ENCODE measurements at regions not wholly inside any gene's neighbourhood (a gene's known extent, or its start where the extent isn't known, plus 50 kb on each side); places are given as distances from the start of the nearest gene placed in this dataset.

DNA sequence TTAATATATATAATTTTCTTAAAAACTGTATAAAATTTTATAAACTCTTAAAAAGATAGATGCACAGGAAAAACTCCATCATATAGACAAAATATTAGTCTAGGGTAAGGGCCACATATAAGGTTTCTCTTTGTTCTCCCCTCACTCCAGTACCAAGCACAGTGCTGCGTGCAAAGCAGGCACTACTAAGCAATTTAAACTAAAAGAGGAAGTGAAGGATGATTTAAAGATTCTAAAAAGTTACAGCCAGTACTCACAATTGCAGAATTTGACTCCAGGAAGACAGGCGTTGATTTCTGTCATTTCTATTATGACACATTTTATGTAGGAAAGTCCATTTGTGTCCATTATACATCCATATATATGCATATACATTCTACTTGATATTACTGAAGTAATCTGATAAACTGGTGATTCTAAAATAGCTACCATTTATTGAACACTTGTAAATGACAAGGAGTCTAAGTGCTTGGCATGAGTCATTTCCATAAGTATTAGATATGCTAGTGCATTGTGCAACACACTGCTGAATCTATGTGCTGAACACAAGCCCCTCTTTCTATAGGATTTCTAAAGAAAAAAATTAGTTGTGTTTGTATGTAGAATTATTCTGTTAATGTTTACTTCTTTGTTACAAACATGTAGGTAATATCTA is 785.5 kb upstream of the ARRDC4 start:
- no peak for DNase-seq (ENCODE audit: low spot score)

DNA sequence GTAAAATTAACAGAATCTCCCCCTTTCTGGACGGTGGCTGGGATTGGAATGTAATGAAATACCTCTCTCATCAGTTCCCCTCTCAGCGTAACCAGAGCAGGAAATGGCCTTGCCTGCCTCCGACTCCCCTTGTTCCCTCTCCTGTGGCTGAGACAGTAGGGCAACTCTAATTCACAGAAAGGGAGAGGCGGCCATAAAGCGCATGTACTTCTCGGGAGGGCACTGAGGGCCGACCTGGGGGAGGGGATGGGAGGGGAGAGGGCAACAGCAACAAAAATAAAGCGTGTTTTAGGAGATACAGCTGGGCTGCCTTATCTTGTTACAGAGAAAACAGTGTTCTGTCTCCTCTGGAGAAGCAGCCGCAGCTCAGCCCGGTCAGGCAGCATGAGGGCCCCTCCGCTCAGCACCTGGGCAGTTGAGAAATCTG is 783.3 kb upstream of the ARRDC4 start:
- no peak for DNase-seq (ENCODE audit: low spot score)

DNA sequence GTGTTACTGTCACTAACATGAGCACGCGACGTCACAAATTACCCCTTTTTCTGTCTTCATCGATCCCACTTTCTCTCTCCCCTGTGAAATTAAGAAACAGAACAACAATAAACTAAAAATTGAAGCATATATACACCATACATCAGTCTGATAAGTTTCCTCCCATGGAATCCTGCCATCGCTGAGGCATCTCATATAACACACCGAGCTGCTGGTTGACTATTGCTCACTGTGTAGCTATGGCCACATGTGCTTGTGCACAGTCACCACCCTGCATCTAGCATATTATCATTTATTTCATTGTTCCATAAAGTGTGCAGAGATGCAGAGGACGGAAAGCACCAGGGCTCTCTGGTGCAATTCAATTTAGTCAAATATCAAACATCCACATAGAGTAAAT is 777.9 kb upstream of the ARRDC4 start:
- DNase-seq (ENCODE audit: low spot score): no peak

DNA sequence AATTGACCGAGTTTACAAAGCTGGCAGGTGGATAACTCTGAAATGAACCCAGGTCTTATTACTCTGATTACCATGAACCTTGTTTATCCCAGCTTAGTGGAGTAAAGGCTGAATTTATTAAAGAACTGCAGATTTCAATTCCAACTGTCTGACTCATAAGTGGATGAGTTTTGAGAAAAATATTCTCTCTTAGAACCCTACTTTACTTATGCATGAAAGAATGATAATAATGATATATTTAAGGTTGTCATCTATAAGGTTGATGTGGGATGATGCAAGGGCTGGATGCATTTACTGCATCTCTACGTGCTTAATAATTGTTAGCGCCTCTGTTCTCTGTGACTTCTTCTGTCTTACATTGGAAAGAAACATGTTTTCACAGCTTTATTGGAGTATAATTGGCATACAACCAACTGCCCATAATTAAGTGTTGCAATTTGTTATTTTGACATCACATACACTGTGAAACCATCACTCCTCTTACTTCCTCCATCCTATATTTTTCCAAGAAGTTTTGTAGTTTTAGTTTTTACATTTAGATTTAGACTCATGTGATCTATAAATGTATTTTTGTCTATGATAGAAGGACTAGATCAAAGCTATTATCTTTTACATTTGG is 771.2 kb upstream of the ARRDC4 start:
- no peak for DNase-seq (ENCODE audit: low spot score)

DNA sequence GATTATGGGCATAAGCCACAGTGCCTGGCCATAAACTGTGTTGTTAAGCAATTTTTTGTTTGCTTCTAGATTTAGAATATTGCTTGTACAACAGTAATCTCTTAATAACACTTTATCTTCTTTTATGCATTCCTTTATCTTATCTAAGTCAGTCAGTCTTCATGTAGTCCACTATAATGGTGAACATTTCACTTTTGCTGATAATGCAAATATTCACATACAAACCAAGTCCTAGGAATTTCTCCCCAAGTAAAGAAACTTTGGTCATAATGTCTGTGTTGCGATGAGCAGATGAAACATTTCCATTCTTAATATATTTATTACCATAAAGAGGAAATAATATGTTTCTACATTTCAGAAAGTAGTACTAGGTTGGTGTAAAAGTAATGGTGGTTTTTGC is 765.8 kb upstream of the ARRDC4 start:
- no peak for DNase-seq (ENCODE audit: low spot score)

DNA sequence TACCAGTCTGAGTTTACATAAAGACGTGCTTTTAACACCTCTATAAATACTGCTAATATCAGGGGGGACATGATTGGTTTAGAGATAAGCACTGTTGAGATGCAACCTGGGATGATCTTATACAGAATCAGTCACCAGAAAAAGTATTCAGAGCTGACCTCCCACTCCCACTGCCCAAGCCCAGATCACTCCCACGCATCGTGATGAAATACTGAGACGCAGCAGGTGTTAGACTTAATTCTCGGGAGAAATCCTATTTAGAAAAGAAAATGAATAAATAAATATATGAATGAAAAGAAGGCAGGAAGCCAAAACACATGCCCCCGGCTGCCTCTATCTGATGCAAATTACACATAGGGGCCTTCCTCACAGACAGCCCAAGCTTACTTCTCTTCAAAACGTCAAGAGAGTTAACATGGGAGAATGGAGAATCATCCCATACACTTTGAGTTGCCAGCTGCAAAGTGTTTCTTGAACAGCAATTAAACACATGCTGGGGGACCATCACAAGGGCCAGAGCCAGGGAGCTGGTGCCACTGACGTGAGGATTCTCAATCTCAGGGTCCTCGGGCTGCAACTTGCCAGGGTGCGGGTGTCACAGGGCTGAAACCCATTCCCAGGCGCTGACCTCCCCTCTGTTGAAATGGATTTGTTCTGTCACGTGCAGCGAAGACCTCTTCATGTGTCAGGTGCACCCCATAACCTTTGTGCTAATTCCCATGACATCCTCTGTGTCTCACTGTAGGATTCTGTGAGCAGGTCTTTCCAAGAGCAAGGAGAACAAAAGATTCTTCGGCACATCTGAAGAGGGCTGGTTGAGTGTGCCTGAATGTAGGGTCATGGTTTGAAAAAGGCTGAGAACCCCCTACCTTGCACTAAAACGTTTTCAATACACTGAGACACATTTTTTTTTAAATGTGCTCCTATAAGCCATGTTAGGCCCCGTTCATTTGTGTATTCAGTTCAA is 764.2 kb upstream of the ARRDC4 start:
- DNase-seq (ENCODE audit: low spot score): no peak

DNA sequence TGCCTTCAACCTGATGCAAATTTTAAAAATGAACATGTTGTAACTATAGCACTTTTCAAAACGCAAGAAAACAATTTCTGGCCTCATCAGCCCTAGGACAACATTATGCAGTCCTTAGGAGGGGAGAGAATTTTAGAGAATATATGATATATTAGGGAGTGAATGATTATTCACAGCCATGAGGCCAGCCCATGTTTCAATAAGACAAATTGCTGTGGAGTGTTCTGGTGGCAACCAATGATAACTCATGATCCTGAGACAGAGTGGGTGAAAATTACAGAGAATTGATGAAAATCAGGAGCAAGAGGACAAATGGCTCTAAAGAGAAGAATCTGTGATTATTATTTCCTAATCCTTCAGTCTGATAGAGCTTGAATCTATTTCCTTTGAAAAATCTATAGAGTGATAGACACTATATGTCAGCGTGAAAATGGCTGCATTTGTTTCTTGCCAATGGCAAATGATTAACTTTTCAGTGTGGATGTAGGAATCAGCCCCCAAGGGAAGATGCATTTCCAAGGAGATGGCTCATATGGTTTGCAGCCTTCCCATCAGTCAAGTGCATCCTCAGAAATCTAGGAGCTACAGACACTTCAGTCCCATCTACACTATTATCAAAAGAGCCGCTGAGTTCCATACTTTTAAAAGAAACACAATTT is 761.0 kb upstream of the ARRDC4 start:
- no peak for DNase-seq (ENCODE audit: low spot score)

DNA sequence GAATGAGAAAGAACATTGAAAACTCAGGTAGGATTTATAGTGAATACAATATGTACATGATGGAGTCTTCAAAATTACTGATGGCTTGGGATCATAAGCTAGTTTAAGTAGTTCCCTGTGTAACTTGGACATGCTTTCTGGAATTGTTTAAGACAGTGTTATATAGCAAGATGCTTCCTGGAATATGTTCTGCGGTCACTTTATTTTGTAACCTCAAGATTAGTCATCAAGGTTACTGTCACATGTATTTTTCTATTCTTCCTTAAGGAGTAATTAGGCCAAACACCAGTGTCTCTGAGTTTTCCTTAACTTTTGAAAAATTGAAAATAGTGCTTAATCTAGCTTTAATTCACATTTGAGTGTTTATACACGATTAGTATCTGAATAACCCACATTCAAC is 760.3 kb upstream of the ARRDC4 start:
- no peak for DNase-seq (ENCODE audit: low spot score)

DNA sequence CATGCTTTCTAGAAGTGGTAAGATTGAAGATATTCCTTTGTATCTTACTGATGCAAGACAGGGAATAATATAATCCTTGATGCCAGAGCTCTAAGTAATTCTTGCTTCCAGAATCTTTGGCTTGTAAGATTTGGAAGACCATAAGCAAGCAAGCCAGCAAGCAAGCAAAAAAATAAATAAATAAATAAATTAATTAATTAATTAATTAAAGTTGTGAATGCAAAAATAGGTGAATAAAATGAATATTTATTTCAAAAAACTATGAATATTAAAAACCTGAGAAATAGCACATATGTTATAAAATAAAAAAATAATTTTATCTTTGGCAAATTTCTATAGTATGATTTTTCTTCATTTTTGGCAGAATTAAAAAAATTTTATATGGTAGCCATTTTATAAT is 750.2 kb upstream of the ARRDC4 start:
- no peak for DNase-seq (ENCODE audit: low spot score)

DNA sequence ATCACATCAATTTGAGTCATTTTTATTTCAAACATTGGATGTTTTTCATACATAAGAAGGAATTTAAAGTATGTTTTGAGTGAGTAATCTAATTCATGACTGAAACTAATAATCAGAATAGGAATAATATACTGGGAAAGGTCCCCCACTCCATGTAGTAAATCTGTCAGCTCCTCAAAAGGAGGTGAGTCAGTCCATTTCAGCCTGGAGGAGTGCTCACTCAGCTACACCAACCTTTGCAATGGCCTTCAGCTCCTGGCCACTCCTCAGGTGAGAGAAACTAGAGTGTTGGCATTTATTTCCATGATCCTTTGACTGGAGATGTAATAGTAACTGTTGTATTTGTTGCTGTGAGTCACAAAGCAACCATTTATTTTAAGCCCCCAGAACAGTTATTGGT is 744.9 kb upstream of the ARRDC4 start:
- no peak for DNase-seq (ENCODE audit: low spot score)

DNA sequence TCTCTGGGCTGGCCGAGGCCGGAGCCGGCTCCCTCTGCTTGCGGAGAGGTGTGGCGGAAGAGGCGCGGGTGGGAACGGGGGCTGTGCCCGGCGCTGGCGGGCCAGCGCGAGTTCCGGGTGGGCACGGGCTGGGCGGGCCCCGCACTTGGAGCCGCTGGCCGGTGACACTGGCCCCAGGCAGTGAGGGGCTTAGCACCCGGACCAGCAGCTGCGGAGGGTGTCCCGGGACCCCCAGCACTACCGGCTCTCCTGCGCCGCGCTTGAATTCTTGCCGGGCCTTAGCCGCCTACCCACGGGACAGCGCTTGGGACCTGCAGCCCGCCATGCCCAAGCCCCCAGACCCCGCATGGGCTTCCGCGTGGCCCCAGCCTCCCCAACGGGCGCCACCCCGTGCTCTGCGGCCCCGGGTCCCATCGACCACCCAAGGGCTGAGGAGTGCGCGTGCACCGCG is 736.3 kb upstream of the ARRDC4 start:
- no peak for DNase-seq (ENCODE audit: low spot score)

DNA sequence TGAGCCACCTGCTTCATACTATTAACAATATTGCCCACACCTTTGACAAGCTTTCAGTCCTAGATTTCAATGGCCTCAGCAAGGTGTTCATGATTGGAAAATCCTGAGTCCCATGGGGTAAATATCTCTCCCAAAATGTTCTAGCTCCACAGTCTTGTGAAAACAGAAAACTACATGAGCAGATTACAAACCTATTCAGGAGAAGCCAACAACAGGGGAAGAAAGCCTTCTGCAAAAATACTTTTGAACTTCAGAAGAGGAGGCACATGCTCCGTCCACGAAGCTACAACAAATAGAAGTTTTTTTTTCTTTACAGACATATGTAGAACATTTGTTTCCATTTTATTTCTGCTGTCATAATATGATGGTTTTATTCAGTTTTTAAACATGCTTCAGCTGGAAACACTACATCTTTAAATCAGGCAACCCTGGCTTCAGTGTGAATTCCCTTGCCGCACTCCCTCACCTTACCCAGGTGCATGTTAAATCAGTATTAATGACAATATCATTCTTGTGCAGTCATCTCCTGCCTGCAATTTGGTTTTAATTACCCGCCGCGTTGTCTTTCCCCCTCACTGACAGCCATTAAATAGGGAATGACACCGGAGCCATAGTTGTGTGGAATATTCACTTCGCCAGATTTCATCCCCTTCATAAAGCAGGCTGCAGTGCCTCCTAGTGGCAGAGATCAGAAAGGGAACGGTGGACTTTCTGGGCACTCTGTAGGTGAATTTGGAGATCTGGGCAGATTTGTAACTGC is 725.5 kb upstream of the ARRDC4 start:
- DNase-seq (ENCODE audit: low spot score): peak; percentile 80

DNA sequence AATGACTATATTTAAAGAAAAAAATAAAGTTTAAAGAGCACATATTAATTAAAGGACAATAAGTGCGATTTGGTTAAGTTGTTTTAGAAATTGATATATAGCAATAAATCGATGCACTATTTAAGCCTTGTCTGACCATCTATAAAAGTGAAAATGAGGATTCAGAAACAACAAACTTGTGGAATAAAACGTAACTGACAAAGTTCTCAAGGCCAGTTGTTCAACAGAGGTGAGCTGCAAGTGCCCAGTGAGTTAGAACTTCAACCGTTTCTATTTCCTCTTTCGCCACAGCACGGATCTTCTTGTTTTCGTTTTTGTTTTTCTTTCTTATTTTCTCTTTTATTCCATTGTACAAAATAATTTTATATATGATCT is 724.9 kb upstream of the ARRDC4 start:
- no peak for DNase-seq (ENCODE audit: low spot score)

DNA sequence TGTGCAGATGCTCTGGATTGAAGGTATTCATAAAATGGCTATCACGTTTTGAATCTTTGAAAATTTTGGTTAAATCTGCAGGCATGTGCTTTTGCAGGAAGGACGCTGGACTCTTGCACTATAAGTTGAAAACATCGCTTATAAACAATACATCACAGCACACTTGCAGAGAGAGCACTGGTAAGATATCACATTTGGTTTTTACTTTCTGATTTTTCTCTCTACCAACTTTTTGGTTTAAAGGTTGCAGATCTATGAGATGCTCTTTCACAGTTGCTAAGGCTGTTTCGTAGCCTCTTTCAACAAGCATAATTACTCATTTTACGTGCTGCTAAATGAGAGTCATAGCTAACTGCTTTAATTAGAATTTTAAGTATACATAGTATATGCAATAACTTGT is 724.4 kb upstream of the ARRDC4 start:
- no peak for DNase-seq (ENCODE audit: low spot score)

DNA sequence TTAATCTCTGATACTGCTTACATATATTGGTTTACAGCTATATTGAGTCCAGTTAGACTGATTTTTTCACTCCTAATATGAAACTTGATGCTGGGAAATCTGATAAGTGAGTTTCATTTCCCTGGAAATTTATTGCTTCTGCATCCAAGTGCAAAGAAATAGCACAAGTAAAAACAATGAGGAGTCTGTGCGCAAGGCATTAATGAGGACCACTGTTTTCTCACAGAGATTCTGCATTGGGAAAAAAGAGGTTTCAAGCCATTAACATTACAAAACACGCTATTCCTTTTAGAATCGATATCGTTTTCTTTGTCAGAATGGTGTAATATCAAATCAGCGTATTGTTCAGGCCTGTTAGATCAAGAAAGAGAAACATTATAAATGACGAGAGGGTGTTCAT is 723.3 kb upstream of the ARRDC4 start:
- DNase-seq (ENCODE audit: low spot score): peak; percentile 26

DNA sequence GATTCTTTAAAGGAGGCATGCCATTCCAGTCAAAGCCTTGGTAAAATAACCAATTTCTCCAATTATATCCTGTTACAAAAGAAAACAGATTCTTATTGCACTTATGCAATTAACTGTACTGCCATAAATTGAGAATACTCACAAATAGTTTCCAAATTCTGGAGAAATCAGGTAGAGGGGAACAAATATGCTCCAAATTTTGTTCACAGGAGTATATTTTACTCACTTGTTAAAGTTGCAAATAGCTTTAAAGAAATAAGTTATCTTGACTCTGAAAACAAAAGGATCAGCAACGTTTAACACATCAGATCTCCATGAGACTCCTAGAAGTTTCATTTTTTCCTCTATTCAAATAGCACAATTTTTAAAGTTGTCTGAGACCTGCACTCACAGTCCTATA is 712.1 kb upstream of the ARRDC4 start:
- no peak for DNase-seq (ENCODE audit: low spot score)

DNA sequence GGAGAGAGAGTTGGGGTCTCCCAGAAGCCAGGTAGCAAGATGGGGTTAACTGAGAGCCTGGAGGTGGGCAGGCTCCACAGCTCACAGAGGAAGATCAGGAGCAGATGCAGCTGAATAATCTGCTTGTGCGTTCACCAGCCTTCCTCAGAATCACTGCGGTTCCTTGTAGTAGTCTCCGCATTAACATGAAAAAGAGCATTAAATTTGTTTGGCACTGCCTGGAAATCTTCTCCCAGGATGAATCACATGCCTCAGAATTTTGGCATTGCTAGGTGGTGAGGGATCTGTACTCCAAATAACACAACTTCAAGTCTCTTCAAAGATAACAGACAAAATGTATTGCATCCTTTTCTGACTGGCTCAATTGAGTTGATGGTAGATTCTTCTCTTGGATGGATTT is 700.6 kb upstream of the ARRDC4 start:
- DNase-seq (ENCODE audit: low spot score): no peak

DNA sequence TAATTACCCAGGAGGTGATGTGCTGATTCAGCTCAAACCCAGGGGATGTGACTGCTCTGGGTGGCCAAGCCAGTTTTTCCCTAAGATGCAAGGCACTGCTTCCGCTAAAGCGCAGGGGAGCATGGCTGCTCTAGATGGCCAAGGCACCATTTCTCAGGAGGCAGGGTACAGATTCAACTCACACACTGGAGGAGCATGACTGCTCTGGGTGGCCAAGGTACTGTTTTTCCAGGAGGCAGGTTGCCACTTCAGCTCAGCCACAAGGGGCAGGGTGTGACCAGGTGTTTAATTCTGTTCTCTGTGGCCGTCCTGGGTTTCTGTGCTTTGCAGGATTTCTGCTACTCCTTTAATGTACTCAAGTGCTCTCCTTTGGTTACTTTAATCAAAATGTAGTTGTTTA is 659.3 kb upstream of the ARRDC4 start:
- DNase-seq (ENCODE audit: low spot score): no peak

DNA sequence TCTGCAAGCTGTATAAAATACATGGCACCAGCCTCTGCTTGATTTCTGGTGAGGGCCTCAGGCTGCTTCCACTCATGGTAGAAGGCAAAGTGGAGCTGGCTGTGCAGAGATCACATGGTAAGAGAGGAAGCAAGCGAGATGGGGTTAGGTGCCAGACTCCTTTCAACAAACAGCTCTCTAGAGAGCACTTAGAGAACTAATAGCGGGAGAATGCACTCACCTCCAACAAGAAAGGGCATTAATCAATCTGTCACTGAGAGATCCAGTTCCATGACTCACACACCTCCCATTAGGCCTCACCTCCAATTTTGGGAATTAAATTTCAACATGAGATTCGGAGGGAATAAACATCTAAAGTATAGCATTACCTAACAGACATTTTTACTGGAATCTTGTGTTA is 644.1 kb upstream of the ARRDC4 start:
- no peak for DNase-seq (ENCODE audit: low spot score)

DNA sequence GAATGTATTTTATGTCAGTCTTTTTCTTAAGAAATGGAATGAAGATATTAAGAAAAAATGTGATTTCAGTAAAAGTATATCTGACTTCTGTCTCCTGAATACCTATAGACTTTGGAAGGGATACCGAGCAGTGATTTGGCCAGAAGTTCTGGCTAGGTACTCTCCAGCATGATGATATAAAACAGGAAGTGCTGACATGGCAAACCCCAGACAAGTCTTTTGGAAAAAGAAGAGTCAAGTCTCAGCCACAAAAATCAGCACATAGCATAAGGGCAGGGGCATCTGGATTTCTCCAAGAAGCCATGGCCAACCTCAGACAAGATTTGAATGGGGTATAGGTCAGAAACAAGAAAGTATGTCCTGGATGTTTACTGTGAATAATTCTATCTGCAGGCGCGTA is 643.3 kb upstream of the ARRDC4 start:
- no peak for DNase-seq (ENCODE audit: low spot score)

DNA sequence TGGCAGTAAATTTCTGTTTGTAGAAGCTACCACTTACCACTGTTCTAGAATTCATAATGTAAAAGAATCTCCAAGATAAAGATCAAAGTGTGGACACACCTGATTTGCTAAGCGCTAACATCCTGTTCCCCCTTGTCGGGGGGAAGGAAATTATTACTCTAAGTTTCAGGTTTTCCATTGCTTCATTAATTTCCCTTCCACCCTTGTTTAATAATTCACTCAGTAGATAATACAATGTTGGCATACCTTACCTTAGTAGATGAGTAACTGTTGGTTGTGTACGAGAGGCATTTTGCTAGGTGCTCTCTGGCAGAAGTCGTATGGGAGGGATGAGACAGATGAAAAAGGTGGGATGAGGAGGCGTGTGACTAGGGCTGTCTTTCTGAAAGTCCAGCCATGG is 641.2 kb upstream of the ARRDC4 start:
- no peak for DNase-seq (ENCODE audit: low spot score)

DNA sequence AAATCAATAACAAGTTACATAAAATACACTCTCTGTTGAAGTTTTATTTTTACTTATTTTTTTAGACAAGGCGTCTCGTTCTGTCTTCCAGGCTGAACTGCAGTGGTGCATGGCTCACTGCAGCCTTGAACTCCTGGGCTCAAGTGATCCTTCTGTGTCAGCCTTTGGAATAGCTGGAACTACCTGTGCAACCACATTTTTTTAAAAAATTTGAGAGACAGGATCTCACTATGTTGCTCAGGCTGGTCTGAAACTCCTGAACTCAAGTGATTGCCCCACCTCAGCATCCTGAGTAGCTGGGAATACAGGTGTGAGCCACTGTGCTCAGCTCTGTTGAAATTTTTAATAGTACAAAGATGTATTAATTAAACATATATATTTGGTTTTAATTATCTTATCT is 614.3 kb upstream of the ARRDC4 start:
- DNase-seq (ENCODE audit: low spot score): no peak

Data from COLO829 (cell line).